ENCODE measurements at regions not wholly inside any gene's neighbourhood (a gene's known extent, or its start where the extent isn't known, plus 50 kb on each side); places are given as distances from the start of the nearest gene placed in this dataset.

DNA sequence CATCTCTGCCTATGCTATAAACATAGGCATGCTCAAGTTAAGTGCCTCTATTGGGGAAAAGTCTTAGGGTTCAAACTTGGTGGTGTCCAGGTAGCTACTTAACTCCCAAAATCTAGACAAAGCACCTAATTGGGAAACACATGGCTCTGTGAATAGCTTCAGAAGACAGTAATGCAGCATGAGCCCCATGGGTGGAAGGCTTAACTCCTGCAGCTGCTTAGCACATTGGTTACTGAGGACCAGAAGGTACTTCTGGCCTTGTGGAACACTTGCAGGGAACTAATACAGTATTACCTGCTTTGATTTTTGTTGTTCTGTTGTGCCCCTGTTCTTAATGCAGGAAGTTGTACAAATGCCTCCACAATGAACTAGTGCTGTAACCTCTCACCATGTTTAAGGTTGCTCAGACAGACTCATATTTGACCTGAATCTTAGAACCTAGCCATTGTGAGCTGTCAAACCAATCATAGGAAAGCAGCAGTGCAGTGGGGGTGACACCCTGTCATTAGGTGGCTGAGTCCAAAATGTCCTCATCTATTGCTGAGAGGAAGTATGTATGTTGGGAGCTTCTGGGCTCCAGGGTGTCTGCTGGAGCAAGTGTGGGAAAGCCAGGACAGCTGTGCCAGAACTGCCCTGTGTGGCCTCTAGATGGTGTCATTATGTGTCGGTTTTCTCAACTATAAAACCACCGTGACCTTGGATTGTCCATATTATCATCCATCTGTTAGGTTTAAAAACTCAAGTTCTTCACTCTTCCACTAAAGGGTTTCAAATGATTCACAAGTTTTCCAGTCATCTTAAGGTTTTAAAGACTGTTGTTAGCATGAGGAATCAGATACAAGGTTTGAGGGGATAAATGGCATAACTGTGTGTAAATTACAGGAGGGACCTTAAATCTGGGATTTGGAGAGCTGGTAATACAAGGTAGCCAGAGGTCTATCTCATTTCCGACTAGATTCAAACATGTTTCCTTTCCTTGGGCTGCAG, 69.9 kb upstream of the WDR1 start:
- H3K27ac ChIP-seq (ENCODE audit: low read length in 2 of 2), result no peak overlapping the region
- peaks cover 0 to 8% (median 0%) of the 10 kb centered on the region in 4 experiments for H3K27me3 ChIP-seq (replicated peaks in 1 of 4; ENCODE audit: control extremely low read depth in 1 of 4, control insufficient read depth in 3 of 4, insufficient read depth in 4 of 4, low read length in 3 of 4)
- no CpG with 5 or more reads among the region's 3 CpGs for WGBS (ENCODE audit: insufficient coverage)
- no peak overlapping the region for H3K4me3 ChIP-seq (ENCODE audit: control extremely low read depth in 1 of 5, extremely low read depth in 1 of 5, insufficient read depth in 1 of 5, low read depth in 2 of 5, low read length in 4 of 5)
- Mint-ChIP-seq H3K4me1 (no peaks in the 10 kb centered on the region), H3K27me3 (peaks cover 29% of the 10 kb centered on the region), H3K9me3 (ENCODE audit: insufficient read depth) (no peaks in the 10 kb centered on the region), H3K27ac (no peak overlapping the region), H3K4me3 (no peak overlapping the region)
- no peak overlapping the region for H3K4me2 ChIP-seq (replicated peaks; ENCODE audit: low read depth, low read length, poor library complexity, severe bottlenecking)
- H3K9me3 ChIP-seq (ENCODE audit: control extremely low read depth in 1 of 3, control insufficient read depth in 2 of 3, insufficient read depth in 1 of 3, low read length in 2 of 3), result no peaks in the 10 kb centered on the region
- H3K4me1 ChIP-seq (ENCODE audit: control insufficient read depth in 2 of 2, insufficient read depth in 2 of 2, low read length in 2 of 2), result no peaks in the 10 kb centered on the region
- no peak overlapping the region for H3K9ac ChIP-seq (ENCODE audit: low read length)
- DNase-seq, result no peak
- CTCF ChIA-PET, result interaction anchor here (0.9 to 1.6 kb wide), 3 partner anchors 10 to 35 kb away, joined by 3 to 4 read pairs (median 3); no protein-coding TSS in a partner anchor
- POLR2A ChIA-PET, result no interaction called here
- intact Hi-C loops (cut with micrococcal nuclease), result no loop called here
- ATAC-seq (ENCODE audit: low read depth), result no peak
- no peak overlapping the region for H2AFZ ChIP-seq (ENCODE audit: insufficient read depth, low read depth, low read length, poor library complexity, severe bottlenecking)
- no peak for TF ChIP-seq EZH2 (IDR thresholded peaks at IDR 0.05; ENCODE audit: borderline replicate concordance, insufficient read depth, low read depth, low read length, poor library complexity, severe bottlenecking)
- TF ChIP-seq, protein P1, sequence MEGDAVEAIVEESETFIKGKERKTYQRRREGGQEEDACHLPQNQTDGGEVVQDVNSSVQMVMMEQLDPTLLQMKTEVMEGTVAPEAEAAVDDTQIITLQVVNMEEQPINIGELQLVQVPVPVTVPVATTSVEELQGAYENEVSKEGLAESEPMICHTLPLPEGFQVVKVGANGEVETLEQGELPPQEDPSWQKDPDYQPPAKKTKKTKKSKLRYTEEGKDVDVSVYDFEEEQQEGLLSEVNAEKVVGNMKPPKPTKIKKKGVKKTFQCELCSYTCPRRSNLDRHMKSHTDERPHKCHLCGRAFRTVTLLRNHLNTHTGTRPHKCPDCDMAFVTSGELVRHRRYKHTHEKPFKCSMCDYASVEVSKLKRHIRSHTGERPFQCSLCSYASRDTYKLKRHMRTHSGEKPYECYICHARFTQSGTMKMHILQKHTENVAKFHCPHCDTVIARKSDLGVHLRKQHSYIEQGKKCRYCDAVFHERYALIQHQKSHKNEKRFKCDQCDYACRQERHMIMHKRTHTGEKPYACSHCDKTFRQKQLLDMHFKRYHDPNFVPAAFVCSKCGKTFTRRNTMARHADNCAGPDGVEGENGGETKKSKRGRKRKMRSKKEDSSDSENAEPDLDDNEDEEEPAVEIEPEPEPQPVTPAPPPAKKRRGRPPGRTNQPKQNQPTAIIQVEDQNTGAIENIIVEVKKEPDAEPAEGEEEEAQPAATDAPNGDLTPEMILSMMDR (IDR thresholded peaks at IDR 0.05), result no peak
- no peaks in the 10 kb centered on the region for H3K79me2 ChIP-seq (ENCODE audit: control insufficient read depth, insufficient read depth, low read length)
- no peaks in the 10 kb centered on the region for H3K36me3 ChIP-seq (replicated peaks in 1 of 2; ENCODE audit: control extremely low read depth in 1 of 2, control insufficient read depth in 1 of 2, extremely low read depth in 1 of 2, insufficient read depth in 2 of 2, low read length in 1 of 2)
- no peaks in the 10 kb centered on the region for H4K20me1 ChIP-seq (ENCODE audit: control insufficient read depth, insufficient read depth, low read length, poor library complexity, severe bottlenecking)

Measured in B cell (primary cell).